Dedifferentiated amniotic fluid mesenchymal stem cell (primary cell): ENCODE measurements at regions not wholly inside any gene's neighbourhood (a gene's known extent, or its start where the extent isn't known, plus 50 kb on each side); places are given as distances from the start of the nearest gene placed in this dataset.

Source experiments
- DNase-seq: peaks from one replicate; pipeline ENCODE4 v3.0.0-alpha.2; 2016; ENCODE audit errors: extremely low spot score

DNA sequence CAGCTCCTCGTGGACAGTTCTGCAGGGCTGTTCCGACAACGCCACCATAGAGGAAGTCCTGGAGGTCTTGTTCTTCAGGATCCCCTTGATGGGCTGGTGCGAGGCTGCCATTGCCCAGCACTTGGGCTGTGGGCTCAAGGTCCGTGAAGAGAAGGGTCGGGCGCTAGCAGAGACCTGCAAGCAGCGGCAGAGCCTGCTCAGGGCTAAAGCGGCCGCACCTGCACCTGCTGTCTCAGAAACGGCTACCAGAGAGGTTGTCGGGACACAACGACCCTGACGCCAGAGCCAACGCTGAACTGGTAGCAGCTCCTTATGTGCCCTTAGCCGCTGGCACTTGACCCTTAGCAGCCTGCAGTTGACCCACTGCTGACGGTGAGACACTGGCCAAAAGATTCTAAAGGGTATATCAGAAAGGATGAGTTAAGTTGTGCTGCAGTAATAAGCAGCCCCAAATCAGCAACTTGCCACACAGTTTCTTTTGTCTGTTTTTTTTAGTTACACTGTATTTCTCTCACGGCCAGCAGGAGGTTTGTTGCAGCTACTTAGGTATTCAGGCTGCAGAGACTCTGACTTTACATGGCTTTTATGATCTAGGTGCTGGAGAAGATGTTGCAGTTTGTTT is 55.5 kb upstream of the ST6GAL2 start:
- DNase-seq: no peak

DNA sequence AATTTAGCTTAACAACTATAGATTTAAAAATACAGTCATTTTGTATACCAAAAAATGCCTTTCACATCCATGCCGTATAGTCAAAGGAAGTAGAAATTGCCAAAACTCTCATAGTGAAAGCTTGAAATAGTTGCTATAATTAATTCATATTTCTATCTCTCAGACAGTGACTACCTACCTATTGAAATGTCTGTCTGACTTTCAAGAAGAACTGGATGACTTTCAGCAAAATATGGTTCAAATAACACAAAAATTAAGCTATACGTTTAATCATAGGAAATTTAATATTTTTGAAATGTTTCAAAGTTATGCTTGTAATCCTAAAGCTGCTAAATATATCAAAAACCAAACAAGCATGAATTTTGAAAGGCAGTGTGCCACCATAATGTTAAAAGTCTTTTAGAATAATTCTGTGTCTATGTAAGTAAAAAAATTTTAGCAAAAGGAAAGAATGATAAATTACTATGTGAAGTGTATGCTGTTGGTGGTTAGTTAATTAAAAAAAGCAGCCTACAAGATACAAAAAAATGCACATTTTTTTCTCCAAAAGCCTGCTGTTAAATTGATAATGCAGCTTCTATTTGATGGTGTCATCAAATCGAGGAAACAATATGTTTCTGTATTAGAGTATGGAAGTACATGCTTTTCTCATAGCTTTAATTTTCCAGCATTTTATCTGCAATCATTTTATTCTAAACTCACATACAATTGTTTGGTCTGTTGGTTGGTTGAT is 57.7 kb upstream of the ST6GAL2 start:
- DNase-seq: no peak

DNA sequence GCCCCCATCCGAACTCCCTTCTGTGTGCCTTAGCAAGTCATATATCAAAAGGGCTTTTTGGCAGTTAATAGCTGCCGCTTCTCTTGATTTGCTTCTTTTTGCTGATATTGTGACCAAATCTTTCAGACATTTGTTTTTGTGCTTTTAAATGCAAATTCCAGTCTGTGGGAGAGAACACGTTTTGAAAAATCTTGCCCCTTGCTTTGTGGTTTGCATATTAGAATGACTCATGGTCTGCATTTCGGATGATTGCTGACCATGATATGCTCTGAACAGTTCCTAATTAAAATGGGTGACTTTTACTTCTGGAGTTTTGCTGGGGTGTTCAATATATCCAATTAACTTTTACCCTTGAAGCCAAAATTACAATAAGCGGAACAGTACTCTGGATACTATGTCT is 58.2 kb upstream of the ST6GAL2 start:
- peak; percentile 30 for DNase-seq

DNA sequence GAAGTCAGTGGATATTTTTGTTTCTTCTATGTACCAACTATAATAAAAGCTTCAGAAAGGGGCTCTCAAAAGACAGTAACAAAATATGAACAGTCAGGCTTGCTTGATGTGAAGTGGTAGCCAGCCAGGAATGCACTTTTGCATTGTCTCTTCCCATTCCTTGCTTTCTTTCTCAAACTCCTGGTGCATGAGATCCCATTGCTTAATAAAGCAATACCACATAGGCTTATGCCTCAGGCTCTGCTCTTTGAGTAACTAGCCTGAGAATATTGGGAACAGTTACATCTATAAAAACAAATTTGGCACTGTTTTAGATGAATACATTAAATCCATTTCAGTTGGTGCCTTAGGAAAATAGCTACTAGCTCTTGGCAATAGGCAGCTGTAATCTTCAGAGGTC is 62.6 kb upstream of the ST6GAL2 start:
- no peak for DNase-seq

DNA sequence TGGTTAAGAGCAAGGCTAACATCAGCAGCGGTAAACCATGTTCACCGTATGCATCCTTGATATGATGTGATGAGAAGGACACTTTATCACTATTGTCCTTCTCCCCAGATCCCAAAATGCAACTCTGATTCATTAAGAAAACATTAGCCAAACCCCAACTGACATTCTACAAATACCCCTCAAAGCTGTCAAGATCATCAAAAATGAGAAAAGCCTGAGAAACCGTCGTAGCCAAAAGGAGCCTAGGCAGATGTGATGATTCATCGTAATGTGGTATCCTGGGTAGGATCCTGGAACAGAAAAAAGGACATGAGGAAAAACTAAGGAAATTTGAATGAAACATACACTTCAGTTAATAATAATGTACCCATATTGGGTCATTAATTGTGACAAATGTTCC is 67.3 kb upstream of the ST6GAL2 start:
- DNase-seq: no peak

DNA sequence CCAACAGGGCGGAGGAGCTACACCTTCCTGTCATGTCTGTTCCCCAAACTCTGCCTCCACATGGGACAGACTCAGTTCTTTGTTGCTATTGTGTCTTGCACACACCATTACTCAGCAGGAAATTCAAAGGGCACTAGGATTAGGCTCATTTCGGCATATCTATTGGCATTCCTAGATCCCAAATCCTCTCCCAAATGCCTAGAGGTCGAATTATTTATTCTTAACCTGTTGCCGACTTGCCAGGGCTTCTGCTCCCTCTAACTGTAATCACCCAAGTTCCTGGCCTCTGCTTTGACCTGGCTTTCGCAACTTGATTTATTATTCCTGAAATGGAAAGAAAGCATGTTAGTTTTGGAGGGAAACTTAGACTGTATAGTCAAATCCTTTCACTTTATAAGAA is 67.8 kb upstream of the ST6GAL2 start:
- no peak for DNase-seq

DNA sequence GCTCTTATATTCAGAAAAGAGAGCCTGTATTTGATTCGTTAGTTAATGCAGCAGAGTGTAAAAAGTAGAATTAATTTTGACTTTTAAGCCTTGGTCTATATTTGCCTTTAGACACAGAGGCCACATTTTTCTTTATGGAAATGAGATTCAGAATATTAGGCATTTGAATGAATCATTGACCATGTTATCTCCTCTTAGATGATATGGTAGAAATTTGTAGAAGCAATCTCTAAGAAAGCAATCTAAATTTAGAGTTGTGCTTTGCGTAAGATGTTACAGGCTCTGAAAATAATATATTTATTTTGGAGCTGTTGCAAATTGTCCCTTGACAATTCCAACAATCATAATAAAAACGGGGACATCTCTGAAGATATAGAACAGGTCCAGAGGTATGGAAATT is 68.3 kb upstream of the ST6GAL2 start:
- DNase-seq: no peak

DNA sequence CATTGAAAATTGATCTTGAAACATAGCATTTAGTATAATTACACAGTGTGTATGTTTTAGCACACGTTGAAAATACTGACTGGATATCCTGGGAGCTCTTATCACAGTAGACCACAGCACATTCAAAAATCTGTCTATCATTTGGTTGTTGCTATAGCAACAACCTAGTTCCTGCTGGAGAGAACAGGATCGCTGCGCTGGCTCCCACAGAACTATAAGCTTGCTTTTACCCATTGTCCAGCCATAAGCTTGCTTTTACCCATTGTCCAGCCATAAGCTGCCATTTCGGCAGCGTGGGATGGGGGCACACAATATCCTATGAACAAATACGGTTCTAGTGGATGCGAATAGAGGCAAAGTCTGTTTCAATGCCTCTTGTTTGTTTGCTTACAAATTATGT is 70.4 kb upstream of the ST6GAL2 start:
- no peak for DNase-seq

DNA sequence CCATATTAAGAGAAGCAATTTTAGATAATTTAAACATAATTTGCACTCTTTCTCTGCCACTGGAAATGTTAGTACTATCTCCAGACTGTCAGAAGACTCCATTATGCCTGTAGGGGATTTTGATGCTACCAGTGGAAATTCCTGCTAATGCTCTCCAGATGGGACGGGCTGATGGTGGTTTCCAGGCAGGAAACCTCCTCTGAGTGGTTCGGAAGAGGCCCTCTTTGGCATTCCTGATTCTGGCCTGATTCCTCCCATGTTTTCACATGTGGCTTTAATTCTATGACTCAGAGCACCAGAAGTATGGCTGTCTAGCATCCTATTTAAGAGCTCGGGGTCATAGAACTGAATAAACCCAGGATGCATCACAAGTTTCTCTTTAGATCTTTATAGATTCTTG is 70.9 kb upstream of the ST6GAL2 start:
- peak; percentile 99 for DNase-seq

DNA sequence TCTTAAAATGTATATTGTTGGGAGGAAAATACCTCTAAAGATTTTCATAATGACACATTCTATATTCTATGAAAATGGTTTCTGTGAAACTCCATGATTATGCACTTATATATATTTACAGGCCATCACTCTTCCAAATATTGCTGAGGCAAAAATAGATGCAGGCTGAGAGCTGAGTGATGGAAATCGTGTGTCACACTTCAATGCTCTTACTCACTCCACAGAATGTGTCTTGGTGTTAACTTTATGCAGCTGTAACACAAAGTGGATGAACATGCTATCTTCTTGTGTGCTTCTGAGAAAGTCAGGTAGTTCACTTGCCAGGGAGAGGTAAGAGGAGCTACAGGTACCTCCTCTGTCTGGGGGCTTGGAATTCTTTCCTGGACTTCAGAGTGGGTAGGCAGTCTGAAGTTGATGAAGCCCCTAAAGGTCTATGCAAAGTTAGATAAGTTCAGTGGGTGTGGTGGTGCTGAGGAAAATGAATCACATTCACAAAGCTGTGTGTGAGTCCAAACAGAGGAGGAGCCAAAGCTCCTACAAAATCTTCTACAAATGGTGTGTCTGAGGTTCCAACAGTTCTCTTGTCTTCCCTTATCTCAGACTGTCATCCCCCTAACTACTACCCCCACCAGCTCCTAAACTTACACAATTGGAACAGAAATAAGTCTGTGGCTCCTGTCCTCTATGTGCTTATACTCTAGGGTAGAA is 74.2 kb upstream of the ST6GAL2 start:
- DNase-seq: no peak

DNA sequence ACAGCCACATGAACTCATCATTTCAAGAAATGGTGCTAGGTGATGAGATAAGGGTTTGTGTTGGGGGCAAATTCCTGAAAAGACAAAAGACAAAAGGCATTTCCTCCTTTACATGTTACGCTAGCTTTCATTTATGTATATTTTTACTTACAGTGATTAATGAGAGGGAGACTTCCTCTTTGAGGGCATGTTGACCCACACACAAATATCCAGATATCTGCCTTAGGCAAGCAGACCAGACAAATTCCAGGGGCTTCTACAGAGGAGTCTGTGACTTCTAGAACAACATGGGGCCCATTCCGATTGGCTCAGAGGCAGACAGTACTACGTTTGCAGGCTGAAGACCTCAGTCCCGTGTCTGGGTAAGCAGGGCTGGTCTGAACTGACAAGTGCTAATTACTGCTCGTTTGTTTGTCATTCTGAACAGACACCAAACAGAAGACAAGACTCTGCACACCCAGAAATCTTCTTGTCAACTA is 74.8 kb upstream of the ST6GAL2 start:
- no peak for DNase-seq

DNA sequence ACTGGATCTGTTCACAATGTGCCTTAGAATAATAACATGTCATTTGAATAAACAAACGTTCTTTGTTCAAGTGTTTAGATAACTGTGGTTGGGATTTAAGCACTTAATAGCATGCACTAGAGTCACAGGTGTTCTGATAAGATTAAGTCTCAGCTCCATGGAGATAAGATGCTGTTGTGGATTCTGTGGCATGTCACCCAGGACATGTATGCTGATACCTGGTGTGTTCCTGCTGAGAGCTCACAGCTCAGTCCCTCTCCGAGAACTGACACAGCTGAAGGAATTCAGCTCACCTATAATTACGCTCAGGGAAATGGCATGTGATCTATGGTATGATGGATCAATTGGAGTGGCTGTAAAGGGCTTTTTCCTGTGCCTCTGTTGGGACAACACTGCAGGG is 75.4 kb upstream of the ST6GAL2 start:
- DNase-seq: no peak

DNA sequence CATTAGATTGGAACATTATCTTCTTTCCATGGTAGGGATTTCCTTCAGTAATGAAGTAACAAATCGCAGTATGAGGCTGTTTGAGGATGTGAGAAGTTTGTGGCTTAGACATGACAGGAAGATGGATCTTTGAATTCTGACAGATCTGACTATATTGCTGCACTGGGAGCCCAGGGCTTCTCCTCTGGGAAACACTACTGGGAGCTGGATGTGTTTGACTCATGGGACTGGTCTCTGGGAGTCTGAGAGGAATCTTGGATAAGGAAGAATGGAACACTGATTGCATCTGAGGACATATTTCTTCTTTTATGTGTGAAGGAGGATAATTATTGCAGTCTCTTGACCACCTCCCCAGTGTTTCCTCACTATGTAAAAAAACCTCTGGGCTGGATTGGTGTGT is 77.2 kb upstream of the ST6GAL2 start:
- no peak for DNase-seq

DNA sequence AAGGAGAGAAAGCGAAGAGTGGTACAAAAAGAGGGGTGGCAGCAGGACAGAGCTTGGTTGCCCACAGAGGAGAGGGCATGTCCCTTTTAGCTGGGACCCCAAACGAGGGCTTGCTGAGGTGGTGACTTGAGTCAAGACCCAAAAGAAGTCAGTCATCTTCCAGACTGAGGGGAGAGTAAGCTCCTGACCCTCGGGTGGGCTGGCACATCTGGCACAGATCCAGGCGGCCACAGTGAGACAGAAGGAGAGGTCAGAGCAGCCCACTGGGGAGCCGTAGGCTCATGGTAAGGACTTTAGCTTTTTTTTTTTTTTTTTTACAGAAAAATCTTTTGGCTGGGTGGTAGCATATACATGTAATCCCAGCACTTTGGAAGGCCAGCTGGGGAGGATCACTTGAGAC is 77.9 kb upstream of the ST6GAL2 start:
- no peak for DNase-seq

DNA sequence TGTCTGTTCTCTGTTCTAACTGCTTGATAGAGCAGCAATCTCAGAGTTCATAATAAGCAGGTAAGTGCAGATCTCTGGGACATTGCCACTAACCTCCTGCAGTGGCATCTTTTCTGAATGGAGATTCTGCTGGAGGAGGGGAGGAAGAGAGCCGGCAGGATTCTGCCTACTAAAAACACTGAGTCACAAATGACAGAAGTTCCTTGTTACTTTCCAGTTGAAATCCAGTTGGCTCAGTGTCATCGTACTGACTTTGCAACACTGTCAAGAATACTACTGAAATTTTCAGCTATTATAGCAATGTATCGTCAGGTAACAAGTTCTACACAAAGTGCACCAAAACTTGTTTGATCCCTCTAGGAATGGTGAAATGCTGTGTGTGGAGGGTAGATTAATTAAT is 79.6 kb upstream of the ST6GAL2 start:
- DNase-seq: no peak

DNA sequence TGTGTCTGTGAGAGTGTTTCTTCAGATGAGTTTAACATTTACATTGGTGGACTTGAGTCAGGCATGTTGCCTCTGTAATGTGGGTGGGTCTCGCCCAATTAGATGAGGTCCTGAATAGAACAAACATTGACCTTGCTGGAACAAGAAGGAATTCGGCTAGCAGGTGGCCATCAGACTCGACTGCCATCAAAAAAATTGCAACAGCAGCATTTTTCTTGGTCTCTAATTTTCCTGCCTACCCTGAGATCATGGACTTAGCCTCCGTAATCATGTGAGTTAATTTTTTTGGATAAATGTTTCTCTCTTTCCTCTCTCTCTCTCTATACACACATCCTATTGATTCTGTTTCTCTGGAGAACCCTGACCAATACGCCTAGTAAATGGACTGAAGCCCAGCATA is 83.8 kb upstream of the ST6GAL2 start:
- no peak for DNase-seq

DNA sequence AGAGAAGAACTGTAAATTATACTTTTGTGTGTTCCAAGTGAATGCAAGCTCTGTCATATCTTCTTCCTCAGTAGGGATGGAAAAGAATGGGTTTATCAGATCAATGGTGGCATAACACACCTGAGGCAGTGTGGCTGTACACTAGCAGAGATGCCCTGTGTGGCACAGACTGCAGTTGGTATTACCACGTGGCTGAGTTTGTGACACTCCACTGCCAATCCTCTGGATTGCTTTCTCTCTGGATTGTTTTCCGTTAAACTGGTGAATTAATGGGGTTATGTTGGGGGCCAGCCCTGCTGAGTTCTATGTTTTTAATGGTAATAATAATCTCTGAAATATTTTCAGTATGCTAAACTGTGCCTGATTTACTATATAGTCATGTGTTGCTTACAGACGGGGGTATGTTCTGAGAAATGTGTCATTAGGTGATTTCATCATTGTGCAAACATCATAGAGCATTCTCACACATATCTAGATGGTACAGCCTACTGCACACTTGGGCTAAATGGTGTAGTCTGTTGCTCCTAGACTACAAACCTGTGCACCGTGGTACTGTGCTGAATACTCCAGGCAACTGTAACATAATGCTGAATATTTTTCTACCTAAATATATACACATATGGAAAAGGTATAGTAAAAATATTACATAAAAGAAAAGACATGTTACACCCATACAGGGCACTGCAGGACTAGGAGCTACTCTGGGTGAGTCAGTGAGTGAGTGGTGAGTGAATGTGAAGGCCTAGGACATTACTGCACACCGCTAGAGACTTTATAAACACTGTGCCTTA is 84.7 kb upstream of the ST6GAL2 start:
- peak; percentile 33 for DNase-seq

DNA sequence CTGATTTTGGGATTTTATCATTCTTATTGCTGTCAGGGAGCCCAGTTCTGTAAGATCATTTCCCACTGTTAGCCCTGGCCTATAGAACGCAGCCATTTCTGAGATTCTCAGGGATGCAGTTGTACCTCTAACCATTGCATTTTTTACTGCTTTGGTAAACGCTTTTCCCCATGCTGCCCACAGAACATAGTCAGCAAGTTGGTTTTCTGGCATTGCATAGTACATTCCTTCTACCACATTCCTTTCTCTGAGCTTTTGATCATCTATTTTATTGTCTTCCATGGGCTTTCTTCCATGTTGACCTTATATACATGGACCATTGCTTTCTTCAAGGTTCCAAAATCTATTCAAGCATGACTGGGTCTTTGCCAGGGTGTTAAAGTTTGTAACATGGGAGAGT is 86.8 kb upstream of the ST6GAL2 start:
- DNase-seq: peak; percentile 17

DNA sequence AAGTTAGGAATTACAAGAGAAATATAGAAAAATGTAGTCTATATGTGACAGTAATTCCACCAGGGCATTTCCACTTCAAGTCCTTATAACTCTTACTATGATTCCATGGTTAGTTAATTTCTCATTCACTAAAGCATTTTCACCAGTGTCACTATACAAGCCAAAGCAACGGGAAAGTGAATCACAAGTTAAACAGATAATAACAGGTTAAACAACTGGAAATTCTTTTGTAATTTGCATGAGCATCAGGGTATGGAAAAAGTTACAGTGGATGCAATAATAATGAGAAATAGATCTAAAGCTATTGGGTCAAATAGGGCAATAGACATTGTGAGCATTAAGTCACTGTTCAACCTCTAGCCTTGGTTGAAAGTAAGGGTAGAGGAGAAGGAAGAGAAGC is 88.9 kb upstream of the ST6GAL2 start:
- DNase-seq: no peak

DNA sequence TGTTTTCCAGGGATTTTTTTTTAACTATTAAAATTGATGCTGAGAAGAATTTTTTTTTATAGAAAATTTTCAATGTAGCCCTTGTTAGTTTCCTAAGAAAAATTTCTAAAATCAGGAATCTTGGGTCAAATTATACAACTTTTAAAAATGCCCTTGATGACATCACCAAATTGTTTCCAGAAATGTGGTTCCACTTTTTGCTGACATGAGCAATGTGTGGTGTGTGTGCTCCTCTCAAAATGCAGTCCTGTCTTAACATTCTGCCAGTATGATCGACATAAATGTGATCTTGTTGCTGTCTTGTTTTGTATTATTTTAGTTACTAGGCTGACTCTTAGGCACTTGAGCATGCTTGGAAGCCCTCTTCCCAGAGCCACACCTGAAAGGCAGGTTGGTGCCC is 89.7 kb upstream of the ST6GAL2 start:
- no peak for DNase-seq

DNA sequence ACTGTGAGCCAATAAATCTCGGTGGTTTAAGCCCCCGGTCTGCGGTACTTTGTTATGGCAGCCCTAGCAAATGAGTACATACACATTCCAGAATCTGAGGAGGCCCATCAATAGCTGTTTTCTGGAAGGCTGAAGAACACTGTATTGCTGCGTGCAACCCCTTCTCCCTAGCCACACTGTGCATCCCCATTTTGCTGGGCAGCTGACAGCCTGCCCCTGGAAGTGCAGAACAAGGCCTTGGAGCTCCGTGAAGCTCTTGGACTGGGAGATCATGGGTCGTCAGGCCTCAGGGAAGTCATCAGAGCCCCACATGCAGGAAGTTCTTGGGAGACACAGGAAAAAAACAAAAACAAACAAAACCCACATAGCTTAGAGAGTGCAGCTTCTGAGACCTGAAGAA is 90.6 kb upstream of the ST6GAL2 start:
- no peak for DNase-seq

DNA sequence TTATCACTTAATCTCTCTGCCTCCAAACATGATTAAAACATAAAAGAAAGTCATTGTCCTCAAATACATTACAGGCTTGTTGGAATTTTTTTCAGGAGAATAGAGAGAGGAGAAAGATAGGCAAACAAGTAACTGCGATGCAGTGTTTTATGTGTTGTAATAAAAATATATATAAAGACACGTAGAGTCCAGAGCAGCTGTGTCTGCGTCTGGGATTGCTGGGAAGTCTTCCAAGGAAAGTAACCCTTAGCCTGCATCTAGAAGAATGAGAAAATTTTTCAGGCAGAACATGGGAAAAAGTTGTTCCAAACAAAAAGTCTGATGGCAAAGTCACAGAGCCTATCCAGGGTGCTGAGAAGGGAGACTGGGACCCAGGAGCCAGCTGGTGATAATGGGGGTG is 91.8 kb upstream of the ST6GAL2 start:
- DNase-seq: no peak
